ENCODE measurements at regions not wholly inside any gene's neighbourhood (a gene's known extent, or its start where the extent isn't known, plus 50 kb on each side); places are given as distances from the start of the nearest gene placed in this dataset.
"Not testable (repeated sequence)": the region's sequence is repeated elsewhere in the genome, so short reads cannot be mapped to it uniquely, and the experiment has no call there.

- DNase-seq = no peak
Measured at GRCh38 chr14:48390346-48390745, 714.9 kb upstream of the MDGA2 start.

- DNase-seq = no peak
Measured at GRCh38 chr14:48384821-48385220, 709.4 kb upstream of the MDGA2 start.

- DNase-seq = no peak
Measured at GRCh38 chr14:48382961-48383360, 707.6 kb upstream of the MDGA2 start.

- DNase-seq = no peak
Measured at GRCh38 chr14:48378541-48378940, 703.1 kb upstream of the MDGA2 start.

GRCh38 chr14:48373981-48374380, 698.6 kb upstream of the MDGA2 start:
- no peak for DNase-seq

- DNase-seq = no peak
Measured at GRCh38 chr14:48350971-48351370, 675.6 kb upstream of the MDGA2 start.

- DNase-seq = no peak
Measured at GRCh38 chr14:48349689-48350088, 674.3 kb upstream of the MDGA2 start.

GRCh38 chr14:48341069-48341468, 665.7 kb upstream of the MDGA2 start:
- no peak for DNase-seq

- DNase-seq = no peak
Measured at GRCh38 chr14:48333221-48333920, 658.0 kb upstream of the MDGA2 start.

- DNase-seq = no peak
Measured at GRCh38 chr14:48331421-48331820, 656.0 kb upstream of the MDGA2 start.

GRCh38 chr14:48325486-48325885, 650.1 kb upstream of the MDGA2 start:
- DNase-seq = no peak

GRCh38 chr14:48323665-48324064, 648.3 kb upstream of the MDGA2 start:
- no peak for DNase-seq

GRCh38 chr14:48319823-48320222, 644.4 kb upstream of the MDGA2 start:
- no peak for DNase-seq

- no peak for DNase-seq
Measured at GRCh38 chr14:48304729-48305128, 629.3 kb upstream of the MDGA2 start.

GRCh38 chr14:48289701-48290100, 614.3 kb upstream of the MDGA2 start:
- no peak for DNase-seq

GRCh38 chr14:48285217-48285616, 609.8 kb upstream of the MDGA2 start:
- DNase-seq = not testable (repeated sequence)

GRCh38 chr14:48275301-48275700, 599.9 kb upstream of the MDGA2 start:
- no peak for DNase-seq

- no peak for DNase-seq
Measured at GRCh38 chr14:48274826-48275225, 599.4 kb upstream of the MDGA2 start.

GRCh38 chr14:48267926-48268325, 592.5 kb upstream of the MDGA2 start:
- not testable (repeated sequence) for DNase-seq

- DNase-seq = not testable (repeated sequence)
Measured at GRCh38 chr14:48266201-48266600, 590.8 kb upstream of the MDGA2 start.

- no peak for DNase-seq
Measured at GRCh38 chr14:48261436-48261835, 586.0 kb upstream of the MDGA2 start.

- not testable (repeated sequence) for DNase-seq
Measured at GRCh38 chr14:48260394-48261295, 585.2 kb upstream of the MDGA2 start.

GRCh38 chr14:48259876-48260275, 584.5 kb upstream of the MDGA2 start:
- DNase-seq = not testable (repeated sequence)

GRCh38 chr14:48259232-48259631, 583.8 kb upstream of the MDGA2 start:
- not testable (repeated sequence) for DNase-seq

All from occipital lobe (tissue), 1 donor.